ENCODE measurements at regions not wholly inside any gene's neighbourhood (a gene's known extent, or its start where the extent isn't known, plus 50 kb on each side); places are given as distances from the start of the nearest gene placed in this dataset.

GRCh38 chr11:22556381-22556780, 69.2 kb downstream of the FANCF start:
- H3K27me3 ChIP-seq, result no peaks in the 10 kb centered on the region
- ATAC-seq (no peak), DNase-seq (no peak)
- no peak overlapping the region for H3K27ac ChIP-seq
- H3K4me1 ChIP-seq, result no peaks in the 10 kb centered on the region
- TF ChIP-seq CTCF (IDR thresholded peaks at IDR 0.05), result no peak
- no peaks in the 10 kb centered on the region for H3K9me3 ChIP-seq
- intact Hi-C loops (cut with DNase I), result no loop called here
- H3K4me3 ChIP-seq, result no peak overlapping the region
- no peaks in the 10 kb centered on the region for H3K36me3 ChIP-seq

DNA sequence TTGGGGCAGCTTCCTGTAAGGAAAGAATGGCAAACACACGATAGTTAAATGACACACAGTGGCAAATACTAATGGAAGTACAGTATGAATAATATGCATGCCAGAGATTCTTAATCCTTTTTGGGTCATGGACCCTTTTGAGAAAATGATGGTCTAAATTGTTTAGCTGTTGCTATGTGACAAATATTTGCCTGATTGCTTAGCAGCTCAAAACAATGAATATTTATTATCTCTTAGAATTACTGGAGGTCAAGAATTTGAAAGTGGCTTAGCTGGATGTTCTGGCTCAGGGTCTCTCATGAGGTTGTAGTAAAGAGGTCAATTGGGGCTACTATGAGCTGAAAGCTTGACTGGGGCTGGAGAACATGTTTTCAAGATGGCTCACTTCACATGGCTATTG, 69.7 kb downstream of the FANCF start:
- H3K27me3 ChIP-seq, result no peaks in the 10 kb centered on the region
- DNase-seq (no peak), ATAC-seq (no peak)
- no peak for TF ChIP-seq CTCF (IDR thresholded peaks at IDR 0.05)
- H3K27ac ChIP-seq, result no peak overlapping the region
- H3K9me3 ChIP-seq, result no peaks in the 10 kb centered on the region
- H3K4me3 ChIP-seq, result no peak overlapping the region
- no peaks in the 10 kb centered on the region for H3K4me1 ChIP-seq
- H3K36me3 ChIP-seq, result no peaks in the 10 kb centered on the region
- intact Hi-C loops (cut with DNase I), result no loop called here

- TF ChIP-seq CTCF (IDR thresholded peaks at IDR 0.05), result no peak
- no peak for ATAC-seq
- H3K4me3 ChIP-seq, result no peak overlapping the region
- intact Hi-C loops (cut with DNase I), result no loop called here
- H3K4me1 ChIP-seq, result no peaks in the 10 kb centered on the region
- H3K27me3 ChIP-seq, result no peaks in the 10 kb centered on the region
- H3K9me3 ChIP-seq, result no peaks in the 10 kb centered on the region
- no peak overlapping the region for H3K27ac ChIP-seq
- no peak for DNase-seq
- no peaks in the 10 kb centered on the region for H3K36me3 ChIP-seq
Measured at GRCh38 chr11:22554221-22554620, 71.4 kb downstream of the FANCF start.

- no peaks in the 10 kb centered on the region for H3K27me3 ChIP-seq
- ATAC-seq (no peak), DNase-seq (no peak)
- no peaks in the 10 kb centered on the region for H3K4me1 ChIP-seq
- H3K36me3 ChIP-seq, result no peaks in the 10 kb centered on the region
- no peak overlapping the region for H3K4me3 ChIP-seq
- TF ChIP-seq CTCF (IDR thresholded peaks at IDR 0.05), result no peak
- H3K27ac ChIP-seq, result no peak overlapping the region
- intact Hi-C loops (cut with DNase I), result no loop called here
- H3K9me3 ChIP-seq, result no peaks in the 10 kb centered on the region
Measured at GRCh38 chr11:22552885-22553284, 72.7 kb downstream of the FANCF start.

DNA sequence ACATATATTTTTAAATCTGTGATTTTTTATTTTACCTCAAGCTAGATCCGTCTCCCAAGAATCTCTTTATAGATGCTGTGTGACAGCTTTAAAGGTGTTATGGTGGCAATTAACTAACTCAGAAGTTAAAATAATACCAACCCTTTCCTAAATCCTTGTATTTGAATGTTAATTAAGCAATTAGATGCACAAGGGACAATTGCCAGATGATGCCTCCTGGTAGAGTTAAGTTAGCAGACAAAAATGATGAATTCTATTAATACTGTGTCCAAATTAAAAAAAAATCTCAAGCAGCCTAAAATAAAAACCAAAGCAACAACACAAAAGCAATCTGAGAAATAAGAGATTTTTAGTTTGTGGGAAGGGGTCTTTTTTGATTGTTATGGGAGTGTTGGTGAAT, 78.9 kb downstream of the FANCF start:
- ATAC-seq (no peak), DNase-seq (no peak)
- no peak overlapping the region for H3K4me3 ChIP-seq
- no peaks in the 10 kb centered on the region for H3K36me3 ChIP-seq
- no peak overlapping the region for H3K27ac ChIP-seq
- TF ChIP-seq CTCF (IDR thresholded peaks at IDR 0.05), result no peak
- intact Hi-C loops (cut with DNase I), result no loop called here
- H3K27me3 ChIP-seq, result no peaks in the 10 kb centered on the region
- no peaks in the 10 kb centered on the region for H3K4me1 ChIP-seq
- no peaks in the 10 kb centered on the region for H3K9me3 ChIP-seq
